ENCODE measurements at regions not wholly inside any gene's neighbourhood (a gene's known extent, or its start where the extent isn't known, plus 50 kb on each side); places are given as distances from the start of the nearest gene placed in this dataset.
A peak's percentile ranks its signal among the peaks of the same experiment; 100 is the strongest.

DNA sequence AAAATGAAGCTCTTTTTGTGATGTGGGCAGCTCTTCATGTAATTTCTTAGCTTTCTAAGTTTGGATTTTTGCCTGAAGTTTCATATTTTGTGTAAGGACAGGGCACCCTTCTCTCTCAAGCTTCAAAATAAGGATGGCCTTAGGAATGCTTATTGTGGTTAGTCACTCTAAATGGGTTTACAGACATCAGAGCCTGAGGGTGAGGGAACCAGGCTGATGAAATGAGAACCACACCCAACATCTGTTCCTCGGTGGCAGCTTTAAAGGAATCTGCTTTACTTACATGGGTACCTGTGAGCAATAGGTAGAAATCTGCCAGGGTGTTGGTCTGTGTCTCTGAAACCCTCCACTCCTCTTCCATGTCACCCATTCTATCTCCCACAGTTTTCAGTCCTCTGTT is 174.3 kb downstream of the EMX2 start:
- no peak for DNase-seq (ENCODE audit: low read depth)

DNA sequence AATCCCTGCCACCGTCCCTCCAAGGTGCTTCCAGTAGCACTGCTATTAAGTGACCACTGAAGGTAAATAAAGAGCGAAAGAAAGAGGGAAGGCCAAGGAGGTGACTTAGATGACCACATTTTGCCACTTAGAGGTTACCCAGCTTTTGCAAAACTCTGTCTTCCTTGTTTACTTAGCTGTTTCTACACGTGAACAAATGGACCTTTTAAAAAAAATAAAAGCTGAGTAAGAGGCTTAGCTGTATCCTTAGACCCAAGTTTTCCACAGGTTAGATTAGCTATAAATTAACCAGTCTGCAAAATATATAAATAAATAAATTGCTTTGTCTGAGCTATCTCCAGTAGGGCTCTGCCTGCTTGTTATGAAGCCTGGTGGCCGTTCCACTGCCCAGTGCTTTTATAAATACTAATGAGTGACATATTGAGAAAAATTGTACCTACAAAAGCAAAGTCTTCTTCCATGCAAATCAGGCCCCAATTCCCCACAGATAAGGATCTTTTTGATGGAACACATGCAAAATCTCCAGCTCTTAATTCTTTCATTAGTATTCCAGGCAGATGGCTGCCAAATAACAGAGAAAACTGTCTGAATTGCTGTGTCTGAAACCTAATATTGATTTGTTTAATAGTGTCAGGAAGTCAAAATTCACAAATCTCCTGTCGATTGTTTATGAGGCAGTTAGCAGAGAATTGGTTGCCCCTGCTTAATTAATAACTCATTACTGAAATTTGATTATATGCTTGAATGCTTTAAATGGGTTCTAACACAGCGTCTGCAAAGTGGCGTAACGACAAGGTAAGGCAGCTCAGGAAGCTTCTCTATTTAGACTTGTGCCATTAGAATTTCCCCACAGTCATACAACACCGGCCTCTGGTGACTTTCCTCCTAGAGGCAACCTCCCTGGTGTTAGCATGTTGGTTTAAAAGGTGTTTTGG is 176.7 kb downstream of the EMX2 start:
- DNase-seq (ENCODE audit: low read depth), result peak; percentile 93

DNA sequence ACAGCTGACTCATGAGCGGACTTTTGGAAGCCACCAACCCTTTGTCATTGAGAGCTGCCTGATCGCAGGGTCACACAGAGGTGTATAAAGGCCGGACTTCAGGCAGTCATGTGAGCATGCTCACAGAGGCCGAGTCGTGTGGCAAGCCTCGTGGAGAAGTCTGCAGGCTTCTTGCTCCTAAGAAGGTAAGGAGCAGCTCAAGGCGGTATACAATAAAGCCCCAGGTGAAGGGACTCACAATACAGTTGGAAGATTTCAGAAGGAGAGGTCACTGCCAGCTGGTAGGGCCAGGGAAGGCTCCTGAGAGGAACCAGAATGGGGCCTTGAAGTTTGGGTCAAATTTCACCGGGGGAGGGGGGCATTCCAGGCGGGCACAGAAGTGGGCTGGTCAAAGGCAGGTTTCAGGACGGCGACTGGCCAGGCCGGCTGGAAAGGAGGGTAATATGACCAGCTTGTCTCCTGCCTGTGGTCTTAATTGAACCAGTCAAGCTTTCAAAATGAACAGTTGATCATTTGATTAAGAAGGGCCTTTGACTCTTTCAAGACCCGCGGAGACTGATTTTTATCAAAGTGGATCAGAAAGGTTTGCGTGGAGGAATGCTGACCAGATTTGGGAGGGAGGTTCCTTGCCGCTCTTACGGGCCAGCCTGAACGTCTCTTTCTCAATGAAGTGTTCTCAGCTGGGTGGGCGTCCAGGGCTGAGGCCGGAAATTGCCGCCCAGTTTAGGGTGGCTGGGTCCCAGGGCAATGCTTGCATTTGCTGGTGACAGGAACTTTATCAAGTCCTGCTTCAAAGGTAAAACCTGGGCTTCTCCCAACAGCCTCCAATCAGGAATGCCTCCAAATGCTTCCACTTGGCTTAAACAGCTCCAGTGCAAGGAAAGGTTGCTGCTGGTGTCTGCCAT is 178.6 kb downstream of the EMX2 start:
- peak; percentile 38 for DNase-seq (ENCODE audit: low read depth)

DNA sequence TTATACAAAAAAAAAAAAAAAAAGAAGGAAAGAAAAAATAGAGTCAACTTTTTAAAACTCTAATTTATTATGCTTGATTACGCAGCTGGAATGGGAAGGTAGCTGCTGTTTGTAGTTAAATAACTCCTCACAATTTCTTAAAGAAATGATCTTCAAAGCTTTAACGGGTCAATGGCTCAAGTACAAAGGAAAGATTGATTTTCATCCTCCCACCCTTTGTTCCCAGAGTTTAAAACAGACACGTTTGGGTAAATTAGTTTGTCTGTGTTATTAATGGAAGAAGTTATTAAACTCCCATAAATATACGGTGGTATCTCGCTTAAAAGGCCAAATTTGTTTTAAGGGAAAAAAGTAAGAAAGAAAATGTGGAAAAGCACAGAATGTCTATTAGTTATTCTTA is 179.3 kb downstream of the EMX2 start:
- peak; percentile 23 for DNase-seq (ENCODE audit: low read depth)

DNA sequence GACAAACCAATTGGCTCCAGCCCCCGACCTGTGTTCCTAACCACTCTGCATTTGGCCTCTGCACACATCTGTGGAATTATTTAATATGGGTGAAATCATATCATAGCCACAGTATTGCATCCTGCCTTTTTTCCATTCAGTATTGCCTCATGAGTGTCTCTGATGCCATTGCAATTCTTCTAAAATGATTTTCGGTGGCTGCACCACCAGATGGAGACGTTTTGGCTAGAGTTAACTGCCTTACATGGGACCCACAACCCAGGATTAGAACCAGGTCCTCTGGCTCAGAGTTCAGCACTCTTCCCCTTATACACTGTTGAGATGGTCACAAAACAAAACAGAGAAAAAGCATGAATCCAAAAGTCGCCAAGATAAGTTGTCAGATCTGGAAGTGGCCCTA is 180.8 kb downstream of the EMX2 start:
- DNase-seq (ENCODE audit: low read depth), result no peak

DNA sequence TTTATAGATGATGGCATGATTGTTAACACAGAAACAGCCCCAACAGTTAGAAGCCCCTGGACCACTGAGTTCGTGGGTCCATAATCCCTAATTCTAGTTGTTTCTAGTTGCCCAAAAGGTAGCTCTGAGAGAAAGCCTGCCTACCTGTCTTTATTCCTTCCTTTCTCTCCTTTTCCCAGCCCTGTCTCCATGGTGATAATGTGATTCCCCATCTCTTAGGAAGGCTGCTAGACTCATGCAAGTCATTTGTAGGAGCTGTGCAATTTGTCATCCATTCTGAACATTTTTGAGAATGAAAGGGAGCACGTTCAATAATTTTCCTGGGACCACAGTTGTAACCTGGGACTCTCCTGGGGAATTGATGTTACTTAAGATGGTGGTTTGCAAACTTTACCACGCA is 183.4 kb downstream of the EMX2 start:
- no peak for DNase-seq (ENCODE audit: low read depth)

DNA sequence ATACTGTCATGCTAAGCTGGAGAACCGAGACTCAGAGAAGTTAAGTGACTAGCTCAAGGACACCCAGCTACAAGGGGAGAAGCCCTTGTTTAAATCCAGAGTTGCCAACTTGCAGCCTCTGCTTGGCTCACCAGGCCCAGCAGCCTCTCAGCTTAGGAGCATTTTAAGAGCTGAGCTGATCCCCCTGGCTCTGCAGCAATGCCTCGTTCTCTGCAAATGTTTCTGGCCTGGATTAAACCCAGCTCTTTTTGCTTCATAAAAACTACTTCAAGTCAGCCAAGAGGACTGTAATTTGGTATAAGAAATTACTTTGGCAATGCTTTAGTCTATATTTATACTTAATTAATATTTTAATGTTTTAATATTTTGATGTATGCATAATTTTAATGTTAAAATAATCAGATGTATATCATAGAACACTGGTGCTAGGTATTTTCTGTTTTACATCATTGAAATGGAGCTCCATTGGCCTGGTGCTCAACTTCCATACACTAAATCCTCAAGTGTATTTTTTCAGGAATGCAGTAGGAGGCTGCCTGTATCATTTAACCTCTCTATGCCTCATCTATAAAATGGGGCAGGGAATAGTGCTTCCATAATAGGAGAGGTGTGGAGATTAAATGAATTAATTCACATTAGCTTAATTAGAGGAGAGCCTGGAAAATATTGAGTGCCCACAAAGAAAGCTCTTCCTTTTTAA is 184.2 kb downstream of the EMX2 start:
- no peak for DNase-seq (ENCODE audit: low read depth)

DNA sequence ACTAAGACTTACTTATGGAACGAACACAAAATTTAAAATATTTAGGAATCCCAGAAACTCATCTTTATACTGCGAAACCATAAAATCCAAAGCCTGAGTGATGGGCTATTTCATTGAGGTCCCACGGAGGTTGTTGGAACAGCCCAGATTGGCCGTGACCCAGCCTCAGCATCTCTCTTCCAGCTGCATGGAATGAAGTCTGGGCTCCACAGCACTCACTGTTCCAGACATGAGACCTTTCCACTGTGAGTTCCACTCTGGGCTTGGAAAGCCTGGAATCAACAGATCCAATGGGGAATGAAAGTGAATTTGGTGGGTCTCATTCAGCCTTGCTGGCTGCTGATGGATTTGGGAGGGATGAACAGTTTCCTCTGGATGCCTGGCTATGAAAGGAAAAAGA is 184.9 kb downstream of the EMX2 start:
- no peak for DNase-seq (ENCODE audit: low read depth)

DNA sequence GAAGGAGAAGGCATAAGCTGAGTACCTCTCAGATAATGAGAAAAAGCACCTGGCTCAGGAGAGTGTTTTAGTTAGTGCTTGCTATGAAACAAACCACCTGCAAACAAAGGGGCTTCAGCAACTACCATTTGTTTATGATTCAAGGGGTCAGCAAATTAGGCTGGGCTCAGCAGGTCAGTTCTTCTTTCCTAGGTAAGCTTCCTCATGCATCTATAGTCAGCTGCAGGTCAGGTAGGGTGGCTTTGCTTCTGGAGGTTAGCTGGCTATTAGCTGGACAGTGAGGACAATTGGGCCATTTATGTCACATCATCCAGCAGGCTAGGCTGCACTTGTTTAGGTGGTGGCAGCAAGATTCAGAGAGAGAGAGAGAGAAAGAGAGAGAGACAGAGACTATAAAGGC is 185.5 kb downstream of the EMX2 start:
- DNase-seq (ENCODE audit: low read depth), result no peak

DNA sequence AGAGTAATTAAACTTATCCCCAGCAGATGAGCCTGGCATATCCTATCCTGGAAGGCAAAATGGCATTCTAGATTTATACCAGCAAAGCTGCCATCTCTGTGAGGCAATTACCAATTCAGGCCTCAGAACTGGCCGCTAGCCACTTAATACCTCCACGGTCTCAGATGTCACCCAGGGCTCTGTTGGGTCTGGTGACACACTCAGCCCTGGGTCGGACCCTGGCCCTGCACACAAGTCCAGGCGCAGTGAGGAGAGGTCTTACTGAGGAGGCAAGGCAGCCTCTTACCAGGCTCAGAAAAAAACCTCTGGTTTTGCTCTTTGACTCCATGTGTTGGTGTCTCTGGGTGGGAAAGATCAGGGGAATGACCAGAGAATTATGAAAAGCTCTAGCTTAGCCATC is 186.6 kb downstream of the EMX2 start:
- no peak for DNase-seq (ENCODE audit: low read depth)

DNA sequence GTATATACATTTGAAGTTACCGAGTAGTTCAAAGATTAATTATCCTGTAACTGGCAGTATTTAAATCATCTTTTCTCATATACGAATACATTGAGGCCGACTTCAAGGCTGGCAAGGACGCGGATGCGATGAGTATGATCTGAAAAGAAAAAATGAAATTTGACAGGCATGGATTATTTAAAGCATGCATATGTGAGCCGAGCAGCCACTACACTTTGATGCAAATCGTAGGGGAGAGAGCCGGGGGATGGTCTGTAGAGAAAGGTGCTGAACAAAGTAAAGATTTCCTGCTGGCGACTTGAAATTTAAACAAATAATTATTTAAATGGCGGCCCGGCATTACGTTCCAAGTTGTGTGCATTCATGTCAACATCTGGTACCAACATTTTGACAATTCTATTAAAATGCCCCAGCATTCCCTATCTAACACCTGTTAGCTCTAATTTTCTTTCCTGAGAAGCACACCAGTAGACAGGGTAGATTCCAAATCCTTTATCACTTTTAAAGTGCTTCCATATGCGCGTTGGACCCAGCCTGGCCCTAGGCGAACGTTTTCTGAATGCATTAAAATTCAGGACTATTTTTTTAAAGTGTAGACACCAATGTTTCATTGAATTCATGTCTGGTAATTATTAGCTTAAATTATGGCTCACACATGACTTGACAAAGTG is 188.7 kb downstream of the EMX2 start:
- no peak for DNase-seq (ENCODE audit: low read depth)

DNA sequence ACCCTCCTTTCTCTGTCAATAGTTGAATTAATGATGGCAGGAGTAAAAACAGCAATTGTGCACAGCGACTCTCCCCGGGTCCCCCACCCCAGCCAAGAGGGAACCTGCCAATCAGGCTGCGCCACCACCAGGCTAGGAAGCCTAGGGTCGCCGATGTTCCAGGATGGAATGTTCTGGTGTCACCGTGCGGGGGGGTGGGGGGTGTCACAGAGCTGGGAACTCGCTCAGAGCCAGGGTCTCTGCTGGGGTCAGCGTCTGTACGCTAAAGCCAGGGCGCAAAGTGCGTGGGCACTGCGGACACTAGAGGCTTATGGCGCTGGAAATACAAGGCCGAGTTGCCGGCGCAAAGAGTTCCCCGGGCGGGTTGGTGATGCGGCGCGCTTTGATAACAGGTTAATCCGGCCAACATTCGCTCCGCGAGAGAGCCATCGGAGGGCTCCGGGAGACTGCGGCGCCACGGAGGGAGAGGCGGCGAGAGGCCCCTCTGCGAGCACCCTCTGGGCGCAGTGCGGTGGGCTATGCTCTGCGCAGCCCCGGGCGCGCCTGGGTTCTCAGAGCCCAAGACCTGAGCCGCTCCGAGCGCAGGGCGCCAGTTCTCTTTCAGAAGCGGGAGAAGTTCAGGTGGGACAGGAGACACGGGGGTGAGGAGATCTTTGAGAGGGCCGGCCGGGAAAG is 192.3 kb downstream of the EMX2 start:
- DNase-seq (ENCODE audit: low read depth), result no peak

DNA sequence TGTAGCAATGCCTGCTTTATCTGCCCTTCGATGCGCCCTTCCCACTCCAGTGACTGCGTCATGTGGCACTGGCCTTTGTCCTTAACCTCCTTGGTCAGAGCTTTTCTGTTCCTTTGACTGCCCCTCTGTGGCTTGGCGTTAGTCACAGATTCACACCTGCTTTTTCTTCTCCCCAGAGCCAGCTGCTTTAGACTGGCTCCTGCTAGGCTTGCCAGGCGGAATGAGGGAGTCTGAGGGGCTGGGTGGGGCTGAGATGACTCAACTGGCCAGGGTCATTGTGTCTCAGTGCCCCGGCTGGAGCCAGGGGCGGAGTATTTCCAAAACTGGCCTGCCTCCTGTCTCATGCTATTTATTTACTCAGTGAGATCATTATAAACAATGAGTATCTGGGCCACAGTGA is 194.1 kb downstream of the EMX2 start:
- peak; percentile 90 for DNase-seq (ENCODE audit: low read depth)

DNA sequence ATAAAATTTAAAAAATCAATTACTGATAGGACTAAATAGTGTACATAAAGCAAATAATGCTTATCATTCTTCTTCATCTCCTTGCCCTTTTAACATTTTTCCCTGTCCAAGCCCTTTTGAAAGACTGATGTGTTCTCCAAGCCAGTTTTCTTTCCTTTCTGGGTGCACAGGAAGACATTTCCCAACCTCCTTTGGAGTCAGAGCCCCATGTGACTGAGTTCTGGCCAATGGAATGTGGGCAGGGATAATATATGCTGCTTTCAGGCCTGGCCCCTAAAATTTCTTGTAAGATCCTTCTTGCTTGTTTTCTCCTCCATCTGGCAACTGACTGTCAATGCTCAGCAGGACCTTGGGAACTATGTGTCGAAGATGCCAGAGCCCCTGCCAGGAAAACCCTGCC is 197.5 kb downstream of the EMX2 start:
- DNase-seq (ENCODE audit: low read depth), result no peak

DNA sequence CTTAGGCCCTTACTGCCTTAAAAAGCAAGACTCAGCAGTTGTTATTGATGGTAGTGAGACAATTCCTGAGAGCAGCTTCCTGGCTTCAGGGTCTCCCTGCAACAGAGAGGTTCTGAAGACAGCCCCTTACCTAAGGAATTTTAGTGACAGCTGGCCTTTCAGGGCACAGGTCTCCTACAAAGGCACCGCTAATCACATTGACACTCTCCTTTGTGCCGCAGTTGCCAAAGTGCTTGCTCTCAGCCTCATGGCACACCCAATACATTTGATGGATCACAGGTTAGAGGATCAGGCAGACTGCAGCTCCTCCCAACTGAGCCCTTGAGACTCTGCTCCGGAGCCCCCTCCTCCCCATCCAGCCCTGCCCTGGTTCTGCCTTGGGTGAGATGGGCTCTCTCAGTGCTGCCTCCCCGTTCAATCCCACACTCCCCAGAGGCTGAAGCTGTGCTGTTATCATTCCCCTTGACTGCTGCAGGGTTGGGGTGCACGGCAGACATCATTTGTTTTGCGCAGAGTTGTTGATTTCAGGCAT is 198.2 kb downstream of the EMX2 start:
- DNase-seq (ENCODE audit: low read depth), result no peak

DNA sequence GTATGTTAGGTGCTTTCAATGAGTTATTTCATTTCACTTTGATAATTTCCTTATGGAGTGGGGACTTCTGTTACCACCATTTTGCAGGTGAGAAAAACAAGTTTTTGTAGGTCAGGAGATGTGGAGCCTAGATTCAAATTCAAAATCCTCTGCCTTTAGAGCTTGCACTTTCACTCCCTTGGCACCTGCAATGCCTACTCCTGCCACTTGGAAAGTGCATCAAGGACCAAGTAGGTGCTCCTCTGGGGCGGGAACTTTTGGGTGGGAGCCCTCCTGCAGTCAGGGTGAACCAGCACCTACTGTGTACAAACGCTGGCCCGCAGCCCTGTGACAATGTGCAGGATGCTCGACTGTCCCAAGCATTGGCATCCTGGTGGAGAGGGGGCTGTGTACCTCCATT is 199.0 kb downstream of the EMX2 start:
- DNase-seq (ENCODE audit: low read depth), result no peak

DNA sequence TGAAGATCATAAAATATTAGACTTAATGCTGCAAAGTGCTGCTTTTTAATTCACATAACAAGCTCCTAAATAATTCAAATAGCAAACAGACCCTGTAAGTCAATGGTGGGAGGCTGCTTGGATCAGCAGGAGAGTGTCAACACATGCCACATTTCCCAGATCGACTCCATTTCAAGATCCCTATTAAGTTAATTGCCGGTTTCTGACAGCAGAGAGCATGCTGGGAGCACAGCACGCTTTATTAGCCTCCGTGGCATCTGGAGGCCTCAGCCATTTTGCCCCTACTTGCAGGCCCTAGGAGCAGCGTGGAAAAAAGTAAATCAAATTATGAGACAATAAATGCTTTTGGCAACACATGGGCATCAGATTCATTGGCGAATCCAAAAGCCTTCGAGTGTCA is 201.0 kb downstream of the EMX2 start:
- no peak for DNase-seq (ENCODE audit: low read depth)

DNA sequence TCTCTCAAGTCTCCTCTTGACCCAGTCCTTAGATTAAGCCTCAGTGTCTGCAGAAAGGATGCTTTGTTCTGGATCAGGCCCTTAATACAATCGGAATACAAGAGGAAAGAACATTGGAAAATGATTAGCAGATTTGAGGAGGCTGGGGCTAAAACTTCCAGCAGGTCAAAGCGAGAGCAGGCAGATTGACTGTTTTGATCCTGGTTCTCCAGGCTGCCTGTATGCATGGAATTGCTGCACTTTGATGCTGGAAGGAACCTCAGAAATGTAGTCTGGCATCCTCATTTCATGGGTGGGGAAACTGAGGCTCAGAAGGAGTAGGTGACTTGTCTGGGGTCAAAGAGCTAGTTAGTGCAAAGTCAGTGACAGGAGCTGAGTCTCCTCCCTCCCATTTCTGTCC is 202.8 kb downstream of the EMX2 start:
- no peak for DNase-seq (ENCODE audit: low read depth)

DNA sequence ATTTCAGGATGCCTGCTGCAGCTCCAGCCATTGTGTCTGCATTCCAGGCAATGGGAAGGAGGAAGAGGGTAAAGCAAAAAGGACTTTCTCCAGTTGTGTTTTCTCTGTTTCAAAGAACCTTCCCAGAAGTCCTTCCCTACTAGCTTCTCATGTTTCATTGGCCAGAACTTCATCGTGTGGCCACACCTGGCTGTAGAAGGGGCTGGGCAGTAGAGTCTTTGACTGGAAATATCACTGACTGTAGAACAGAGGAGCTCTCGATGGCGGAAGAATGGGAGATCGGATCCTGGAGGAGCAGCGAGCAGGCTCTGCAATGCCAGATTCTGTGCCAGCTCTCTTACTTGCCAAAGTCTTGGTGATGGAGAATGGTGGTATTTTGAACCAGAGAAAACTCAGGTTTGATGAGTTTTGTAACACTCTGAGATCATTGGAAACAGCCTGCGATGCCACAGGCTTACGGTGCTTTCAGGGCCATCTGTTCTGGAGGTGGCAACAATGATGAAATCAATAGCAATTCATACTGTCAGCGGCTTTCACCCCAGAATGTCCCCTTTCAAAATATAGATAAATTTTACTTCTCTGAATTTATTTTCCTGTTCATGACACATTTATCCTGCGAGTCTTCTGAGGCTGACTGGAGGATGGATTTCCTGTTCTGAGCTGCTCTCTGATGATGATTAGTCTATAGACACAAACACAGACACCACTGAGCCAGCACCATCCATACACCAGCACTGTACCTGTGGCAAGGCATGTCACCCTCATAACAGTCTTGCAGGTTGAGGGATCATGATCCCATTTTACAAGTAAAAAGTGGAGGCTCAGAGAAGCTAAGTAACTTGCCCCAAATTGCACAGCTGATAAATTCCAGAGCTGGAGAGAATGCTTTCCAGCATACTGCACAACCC is 204.2 kb downstream of the EMX2 start:
- DNase-seq (ENCODE audit: low read depth), result no peak

DNA sequence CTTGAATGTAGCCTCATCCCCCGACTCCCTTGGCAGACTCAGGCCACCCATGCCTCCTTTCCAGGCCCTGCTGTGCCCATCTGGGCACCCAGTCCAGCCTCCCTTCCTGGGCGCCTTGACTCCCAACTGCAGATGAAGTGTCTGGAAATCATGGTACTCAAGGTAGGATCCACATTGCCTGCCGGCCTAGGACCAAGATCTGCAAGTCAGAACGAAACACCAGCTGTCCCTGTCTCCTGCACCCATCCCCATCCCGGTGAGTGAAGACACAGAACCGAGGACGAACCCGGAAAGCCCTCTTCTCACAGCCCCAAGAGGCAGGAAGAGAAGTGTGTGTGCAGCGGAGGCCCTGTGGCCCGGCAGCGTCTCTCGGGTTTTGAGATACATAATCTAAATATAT is 205.1 kb downstream of the EMX2 start:
- DNase-seq (ENCODE audit: low read depth), result no peak
